Ecto neural progenitor cell (in vitro differentiated cells): ENCODE measurements at regions not wholly inside any gene's neighbourhood (a gene's known extent, or its start where the extent isn't known, plus 50 kb on each side); places are given as distances from the start of the nearest gene placed in this dataset.

Experiments
- DNase-seq: peaks from one replicate; pipeline ENCODE4 v3.0.0-alpha.2; 2018; ENCODE audit warnings: low spot score

DNA sequence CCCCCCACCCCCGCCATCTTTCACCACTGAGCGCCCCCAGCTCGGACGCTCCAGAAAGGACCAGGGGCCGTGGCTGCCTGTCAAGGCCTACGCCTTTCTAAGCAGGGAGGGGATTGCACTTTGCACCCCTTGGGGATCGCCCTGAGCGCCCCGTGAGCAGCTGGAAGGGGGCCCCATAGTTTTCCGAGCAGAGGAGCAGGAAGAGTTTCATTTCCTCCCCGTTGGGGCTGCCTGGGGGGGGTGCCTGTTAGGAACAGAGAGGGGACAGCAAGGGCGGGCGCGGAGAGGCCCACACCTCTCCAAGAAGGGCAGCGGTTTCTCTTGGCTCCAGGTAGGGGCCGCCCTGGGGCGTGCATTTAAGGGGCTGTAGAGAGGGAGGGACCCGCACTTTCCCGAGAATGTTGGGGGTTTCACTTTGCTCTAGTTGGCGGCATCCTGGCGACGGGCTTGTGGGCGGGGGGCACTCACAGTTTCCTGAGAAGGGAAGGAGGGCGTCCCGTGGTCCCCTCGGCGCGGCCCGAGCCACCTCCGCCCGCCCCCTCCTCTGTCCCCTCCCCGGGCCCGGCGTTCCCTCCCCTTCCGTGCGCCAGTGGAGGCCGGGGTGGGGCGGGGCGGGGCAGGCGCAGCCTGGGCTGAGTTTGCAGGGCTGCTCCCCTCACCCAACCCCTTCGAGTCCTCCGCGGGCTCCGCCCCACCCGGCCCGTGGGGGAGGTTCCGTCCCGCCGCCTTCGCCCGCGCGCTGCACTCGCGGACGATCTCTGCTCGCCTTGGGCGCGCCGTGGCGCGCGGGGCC, 82.3 kb upstream of the CD99 start:
- peak; percentile 91 for DNase-seq

DNA sequence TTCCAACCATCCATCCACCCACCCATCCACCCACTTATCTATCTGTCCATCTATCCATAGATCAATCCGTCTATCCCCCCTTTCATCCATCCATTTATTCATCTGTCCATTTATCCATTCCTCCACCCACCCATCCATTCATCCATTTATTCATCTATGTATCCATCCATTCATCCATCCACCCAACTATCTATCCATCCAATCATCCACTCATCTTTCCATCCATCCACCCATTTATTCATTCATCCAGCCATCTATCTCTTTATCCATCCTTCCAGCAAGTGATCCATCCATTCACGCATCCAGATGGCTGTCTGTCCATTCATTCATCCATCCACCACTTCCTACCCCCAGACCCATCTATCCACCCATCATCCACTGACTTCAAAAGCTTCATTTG, 84.0 kb upstream of the CD99 start:
- no peak for DNase-seq

DNA sequence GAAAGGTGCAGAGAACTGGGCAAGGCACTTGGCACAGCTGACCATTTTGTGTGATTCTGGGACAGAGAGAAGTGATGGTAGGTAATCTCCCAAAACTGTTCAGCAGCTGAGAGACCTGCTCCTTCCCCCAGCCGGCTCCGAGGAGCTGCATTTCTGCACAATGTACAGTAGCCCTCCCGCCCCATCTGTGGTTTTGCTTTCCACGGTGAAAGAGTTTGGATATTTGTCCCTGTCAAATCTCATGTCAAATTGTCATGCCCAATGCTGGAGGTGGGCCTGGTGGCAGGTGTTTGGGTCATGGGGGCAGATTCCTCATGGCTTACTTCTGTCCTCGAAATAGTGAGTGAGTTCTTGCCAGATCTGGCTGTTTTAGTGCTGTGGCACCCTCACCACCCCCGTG, 90.5 kb upstream of the CD99 start:
- DNase-seq: no peak

GRCh38 chrX:2596555-2597255, 94.4 kb upstream of the CD99 start:
- no peak for DNase-seq

DNA sequence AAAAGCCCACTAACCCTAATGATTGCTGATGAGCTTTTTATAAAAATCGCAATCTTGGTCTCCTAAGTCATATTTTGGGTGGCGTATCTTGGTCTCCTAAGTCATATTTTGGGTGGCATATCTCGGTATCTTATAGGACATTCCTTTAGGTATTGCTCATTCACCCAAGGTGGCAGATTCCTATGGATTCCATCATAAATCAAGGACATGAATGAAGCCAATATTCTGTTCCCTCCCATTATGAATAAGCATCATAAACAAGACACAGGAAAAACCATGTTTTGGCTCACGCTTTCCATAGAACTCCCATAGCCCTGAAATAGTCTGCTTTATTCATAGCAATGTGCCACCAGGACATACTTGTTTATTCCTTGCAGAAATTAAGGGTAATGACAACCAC, 95.0 kb upstream of the CD99 start:
- no peak for DNase-seq

GRCh38 chrX:2595258-2595657, 94.5 kb upstream of the DHRSX start:
- DNase-seq: no peak

- DNase-seq: no peak
Observed at GRCh38 chrX:2594491-2594890, 93.7 kb upstream of the DHRSX start.

GRCh38 chrX:2592279-2592678, 91.5 kb upstream of the DHRSX start:
- DNase-seq: no peak

DNA sequence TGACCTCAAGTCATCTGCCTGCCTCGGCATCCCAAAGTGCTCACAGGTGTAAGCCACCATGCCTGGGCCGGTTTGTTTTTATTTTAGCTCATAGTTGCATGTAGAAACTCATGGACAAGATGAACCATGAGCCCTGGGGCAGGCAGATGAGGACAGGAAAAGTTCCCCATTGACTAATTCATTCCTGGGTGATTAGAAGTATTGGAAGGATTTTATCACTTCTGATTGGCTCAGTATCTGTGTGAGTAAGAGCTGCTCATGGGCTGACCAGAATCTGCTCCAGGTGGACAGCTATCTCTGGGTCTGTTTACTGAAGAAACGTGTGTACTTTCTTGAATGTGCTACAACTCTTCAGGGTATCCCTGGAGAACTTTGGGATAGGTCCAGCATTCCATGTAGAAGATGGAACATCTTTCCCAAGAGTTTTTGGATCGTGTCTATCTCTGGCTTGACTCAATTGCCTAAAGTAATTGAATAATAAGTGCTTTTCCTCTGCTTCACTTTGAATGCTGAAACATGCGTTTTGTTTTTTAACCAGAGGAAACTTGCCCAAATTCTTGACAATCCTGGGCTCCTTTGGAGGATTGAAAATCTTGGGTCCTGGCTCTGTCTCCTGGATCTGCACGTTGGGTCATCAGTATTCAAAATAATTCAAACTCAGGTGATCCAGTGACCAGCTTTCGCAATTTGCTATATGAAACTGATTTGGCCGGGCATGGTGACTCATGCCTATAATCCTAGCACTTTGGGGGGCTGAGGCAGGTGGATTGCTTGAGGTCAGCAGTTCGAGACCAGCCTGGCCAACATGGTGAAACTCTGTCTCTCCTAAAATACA, 88.6 kb upstream of the DHRSX start:
- DNase-seq: no peak

DNA sequence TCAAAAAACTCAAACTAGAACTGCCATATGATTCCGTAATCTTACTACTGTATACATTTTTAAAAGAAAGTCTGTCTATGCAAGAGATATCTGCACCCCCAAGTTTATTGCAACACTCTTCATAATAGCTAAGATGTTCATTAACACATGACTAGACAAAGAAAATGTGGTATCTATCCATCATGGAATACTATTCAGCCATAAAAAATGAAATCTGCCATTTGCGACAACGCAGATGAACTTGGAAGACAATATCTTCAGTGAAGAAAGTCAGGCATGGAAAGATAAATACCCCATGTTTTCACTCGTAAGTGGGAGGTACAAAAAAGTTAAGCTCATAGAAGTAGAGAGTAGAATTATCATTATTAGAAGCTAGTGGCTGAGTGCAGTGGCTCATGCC, 87.3 kb upstream of the DHRSX start:
- no peak for DNase-seq

DNA sequence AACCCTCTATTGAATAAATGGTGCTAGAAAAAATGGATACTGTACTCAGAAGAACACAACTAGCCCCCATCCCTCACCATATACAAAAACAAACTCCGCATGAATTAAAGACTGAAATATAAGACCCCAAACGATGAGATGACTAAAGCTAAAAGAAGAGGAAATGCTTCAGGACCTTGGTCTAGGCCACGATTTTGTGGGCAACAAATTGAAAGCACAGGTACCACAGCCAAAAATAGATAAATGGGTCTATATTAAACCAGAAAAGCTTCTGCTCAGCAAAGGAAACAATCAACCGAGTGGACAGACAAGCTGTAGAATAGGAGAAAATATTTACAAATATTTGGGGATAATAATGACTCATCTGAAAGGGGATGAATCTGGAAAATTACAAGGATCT, 86.4 kb upstream of the DHRSX start:
- no peak for DNase-seq

- no peak for DNase-seq
Observed at GRCh38 chrX:2585158-2585470, 84.3 kb upstream of the DHRSX start.

GRCh38 chrX:2584251-2585157, 83.7 kb upstream of the DHRSX start:
- peak; percentile 68 for DNase-seq

DNA sequence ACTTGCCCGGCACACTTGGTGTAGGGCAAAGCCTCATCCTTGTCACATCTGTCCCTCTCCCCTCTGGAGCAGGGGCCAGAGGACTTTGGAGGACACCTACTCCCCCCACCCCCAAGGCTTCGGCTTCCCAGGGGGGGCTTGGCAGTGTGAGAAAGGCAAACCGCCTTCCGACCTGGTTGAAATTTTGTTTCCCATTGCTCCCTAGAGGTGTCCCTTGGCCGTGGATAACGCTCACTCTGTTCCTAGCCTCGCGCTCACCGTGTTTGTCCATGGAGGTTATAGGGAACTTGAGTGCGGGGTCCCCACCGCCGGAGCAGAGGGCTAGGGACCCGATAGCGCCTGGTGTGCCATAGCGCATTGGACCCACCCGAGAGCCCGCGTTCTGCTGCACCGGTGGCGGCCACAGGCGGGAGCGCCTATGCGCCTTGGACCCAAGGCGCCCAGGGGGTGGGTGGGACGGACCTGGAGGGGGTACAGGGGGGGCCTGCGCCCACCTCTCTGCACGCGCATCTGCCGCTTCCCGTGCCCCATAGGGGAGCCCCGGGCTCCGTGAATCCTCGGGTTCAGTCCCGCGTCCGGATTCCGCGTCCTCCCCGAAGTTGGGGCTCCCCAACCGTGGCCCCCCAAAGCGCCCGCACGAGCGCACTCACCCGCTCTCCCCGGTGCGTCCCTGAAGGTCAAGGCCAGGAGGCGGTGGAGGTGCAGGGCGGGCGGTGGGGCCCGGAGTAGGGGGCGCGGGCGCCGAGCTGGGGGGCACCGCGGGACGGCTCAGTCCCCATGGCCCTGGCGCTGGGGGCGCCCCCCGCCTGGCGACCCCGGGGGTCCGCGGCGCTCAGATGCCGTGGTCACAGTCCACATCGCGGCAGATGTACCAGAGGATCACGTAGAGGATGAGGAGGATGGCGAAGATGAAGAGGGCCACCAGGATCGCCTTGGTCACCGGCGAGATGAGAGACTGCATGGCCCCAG, 82.7 kb upstream of the DHRSX start:
- DNase-seq: peak; percentile 54

GRCh38 chrX:2582667-2583066, 81.9 kb upstream of the DHRSX start:
- DNase-seq: no peak

DNA sequence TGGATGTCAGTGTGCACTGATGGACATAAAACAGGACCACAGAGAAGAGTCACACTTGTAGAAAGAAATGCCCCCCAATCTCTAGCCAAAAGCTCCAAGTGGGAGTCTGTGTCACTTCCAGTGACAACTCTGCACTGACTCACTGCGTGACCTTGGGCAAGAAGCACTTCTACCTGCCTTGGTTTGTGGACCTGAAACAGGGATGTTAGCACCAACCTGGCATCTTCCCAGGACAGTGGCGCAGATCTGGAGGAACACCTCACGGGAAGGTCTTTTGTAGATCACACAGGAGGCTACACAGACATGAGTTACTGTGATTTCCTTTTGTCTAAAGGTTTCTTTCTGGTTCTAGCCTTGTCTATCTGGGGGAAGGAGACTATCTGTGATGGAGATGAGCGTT, 80.5 kb upstream of the DHRSX start:
- DNase-seq: no peak

GRCh38 chrX:2578864-2579263, 78.1 kb upstream of the DHRSX start:
- DNase-seq: no peak

- DNase-seq: no peak
Observed at GRCh38 chrX:2577844-2578466, 77.2 kb upstream of the DHRSX start.

DNA sequence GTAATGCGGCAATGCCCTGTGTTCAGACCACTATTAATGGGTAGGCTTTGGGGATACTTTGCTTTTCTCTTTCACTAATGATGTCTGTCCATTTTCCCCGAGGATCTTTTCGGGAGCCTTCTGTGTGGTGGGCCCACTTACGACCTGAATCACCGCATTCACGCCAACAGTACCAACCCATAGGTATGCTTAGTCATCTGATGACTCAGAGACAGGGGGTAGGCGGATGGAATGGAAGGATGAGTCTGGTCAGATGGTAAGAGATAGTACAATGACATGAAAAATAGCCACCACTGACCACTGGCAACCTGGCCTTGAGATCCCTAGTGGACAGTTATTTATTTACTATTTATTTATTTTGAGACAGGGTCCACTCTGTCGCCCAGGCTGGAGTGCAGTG, 76.0 kb upstream of the DHRSX start:
- no peak for DNase-seq

DNA sequence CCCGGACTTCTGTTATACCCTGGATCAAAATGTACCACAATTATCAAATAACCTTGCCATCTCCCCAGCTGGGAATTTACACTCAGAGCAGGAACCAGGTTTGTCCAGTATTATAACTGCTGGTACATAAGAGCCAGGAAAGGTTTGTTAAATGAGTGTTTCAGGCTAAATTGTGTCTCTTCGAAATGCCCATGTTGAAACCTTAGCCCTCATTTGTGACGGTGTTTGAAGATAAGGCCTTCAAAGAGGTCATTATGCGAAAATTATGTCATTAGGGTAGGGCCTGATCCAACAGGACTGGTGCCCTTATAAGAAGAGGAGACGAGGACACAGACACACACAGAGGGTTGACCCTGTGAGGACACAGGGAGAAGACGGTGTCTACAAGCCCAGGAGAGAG, 73.5 kb upstream of the DHRSX start:
- DNase-seq: no peak
